ENCODE measurements at regions not wholly inside any gene's neighbourhood (a gene's known extent, or its start where the extent isn't known, plus 50 kb on each side); places are given as distances from the start of the nearest gene placed in this dataset.

- TF ChIP-seq CTCF (IDR thresholded peaks at IDR 0.05) (no peak), POLR2A (IDR thresholded peaks at IDR 0.05) (no peak), POLR2AphosphoS5 (IDR thresholded peaks at IDR 0.05) (no peak)
Measured at GRCh38 chr7:155231941-155232340, 65.7 kb upstream of the INSIG1 start.
